NCI-H187 (cell line): ENCODE measurements at regions not wholly inside any gene's neighbourhood (a gene's known extent, or its start where the extent isn't known, plus 50 kb on each side); places are given as distances from the start of the nearest gene placed in this dataset.
"Not testable (repeated sequence)": the region's sequence is repeated elsewhere in the genome, so short reads cannot be mapped to it uniquely, and the experiment has no call there.

Experiments used
- DNase-seq, 2 experiments: peaks; one replicate each; lab custom pipeline; 2025; lab: John Stamatoyannopoulos, UW

DNA sequence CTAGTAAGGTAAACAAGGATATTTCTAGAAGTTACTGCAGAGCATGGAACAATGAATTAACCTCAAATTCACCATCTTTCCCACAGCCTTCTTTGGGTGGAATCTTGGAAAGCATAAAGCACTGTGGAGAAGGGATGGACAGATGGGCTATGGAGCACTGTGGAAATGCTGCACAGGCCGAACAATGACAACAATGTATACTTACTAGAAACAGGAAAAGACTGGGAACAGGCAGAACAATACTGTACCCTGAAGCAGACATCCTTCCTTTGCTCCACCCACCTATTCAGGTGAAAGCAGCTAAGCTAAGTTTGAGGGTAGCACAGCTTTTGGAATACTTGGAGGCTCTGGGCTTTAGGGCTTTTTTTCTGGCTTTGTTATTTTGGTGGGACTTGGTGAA lies 250.6 kb upstream of the KLF8 start:
- no peak for DNase-seq

DNA sequence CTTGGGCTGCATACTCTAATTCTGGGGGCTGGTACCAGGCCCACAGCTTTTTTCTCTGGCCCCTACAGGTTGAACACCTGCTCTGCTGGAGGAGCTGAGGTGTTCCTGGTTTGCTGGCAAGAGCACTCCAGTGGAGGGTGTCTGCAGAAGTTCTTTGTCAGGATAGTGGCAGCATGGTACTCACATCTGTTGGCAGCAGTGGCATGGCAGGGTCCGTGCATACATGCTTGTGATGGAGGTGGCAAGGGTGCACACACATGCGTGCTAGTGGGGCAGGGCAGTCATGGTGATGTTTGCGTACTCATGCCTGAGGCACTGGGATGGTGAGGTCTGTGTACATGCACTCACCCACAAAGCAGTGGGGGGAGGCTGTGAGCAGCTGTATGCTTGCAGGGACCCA lies 235.5 kb upstream of the KLF8 start:
- DNase-seq, result no peak

DNA sequence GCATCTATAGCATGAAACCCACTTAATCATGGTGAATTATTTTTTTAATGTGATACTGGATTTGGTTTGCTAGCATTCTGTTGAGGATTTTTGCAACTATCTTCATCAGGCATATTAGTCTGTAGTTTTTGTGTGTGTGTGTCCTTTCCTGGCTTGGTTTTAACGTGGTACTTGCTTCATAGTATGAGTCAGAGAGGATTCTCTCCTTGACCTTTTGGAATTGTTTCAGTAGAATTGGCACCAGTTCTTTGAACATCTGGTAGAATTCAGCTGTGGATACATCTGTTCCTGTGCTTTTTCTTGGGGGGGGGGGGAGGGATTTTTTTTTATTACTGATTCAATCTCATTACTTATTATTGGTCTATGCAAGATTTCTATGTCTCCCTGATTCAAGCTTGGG lies 232.0 kb upstream of the KLF8 start:
- no peak for DNase-seq

DNA sequence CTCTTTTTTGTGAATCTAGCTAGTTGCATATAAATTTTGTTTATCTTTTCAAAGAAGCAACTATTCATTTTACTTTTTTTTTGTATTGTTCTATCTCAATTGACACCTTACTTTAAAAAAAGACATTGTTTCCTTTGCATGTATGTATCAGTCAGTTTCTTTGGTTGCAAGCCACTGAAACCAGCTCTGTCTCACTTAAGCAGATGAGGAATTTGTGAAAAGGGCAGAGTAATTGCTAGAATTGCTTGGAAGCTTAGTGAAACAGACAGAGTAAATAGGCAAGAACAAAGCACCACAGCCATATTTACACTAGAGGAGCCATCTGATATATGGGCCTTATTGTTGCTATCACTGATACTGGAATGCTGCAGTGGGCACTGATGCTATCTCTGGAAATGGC lies 231.4 kb upstream of the KLF8 start:
- DNase-seq, result no peak

DNA sequence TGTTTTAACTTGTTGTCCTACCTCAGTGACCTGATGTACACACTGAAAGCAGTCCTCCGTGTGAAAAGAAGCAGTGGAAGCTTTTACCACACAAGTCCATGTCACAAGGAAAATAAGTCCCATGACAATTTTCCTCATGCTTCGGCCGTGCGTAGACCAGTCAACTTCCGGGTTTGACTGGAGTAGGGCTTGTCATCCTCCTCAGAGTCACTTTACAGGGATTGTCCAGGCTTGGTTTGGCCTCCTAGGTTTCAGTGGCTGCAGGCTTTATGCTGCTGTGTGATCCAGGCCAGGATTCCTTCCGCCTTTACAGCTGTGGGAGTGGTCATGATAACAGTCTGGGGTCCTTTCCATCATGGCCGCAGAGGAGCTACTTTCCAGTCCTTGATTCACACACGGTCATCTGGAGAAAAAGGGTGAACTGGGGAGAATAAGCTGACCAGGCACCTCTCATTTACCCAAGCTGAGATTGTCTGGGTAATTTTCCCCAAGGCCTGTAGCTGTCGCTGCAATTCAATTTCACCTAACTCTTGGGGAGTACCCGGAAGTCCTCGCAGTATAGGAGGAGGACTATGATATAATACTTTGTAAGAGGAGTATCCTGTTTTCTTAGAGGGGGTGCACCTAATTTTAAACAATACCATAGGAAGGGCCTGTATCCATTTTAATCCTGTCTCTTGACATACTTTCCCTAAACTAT lies 206.1 kb upstream of the KLF8 start:
- no peak for DNase-seq

DNA sequence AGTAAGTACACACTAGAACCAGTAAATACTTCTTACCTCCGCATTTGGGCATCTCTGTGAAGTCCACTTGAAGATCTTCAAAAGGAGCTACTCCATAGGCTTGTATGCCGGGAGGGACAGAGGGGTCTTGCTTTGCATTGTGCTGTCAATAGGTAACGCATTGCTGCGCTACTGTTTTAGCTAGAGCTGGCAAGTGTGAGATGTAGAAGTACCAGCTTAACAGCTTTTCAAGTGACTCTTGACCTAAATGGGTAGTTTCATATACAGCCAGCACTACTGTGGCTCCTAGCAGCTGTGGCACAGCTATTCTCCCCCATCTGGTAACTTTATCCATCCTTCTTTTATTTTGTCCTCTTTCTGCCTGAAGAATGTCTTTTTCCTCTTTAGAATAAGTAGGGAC lies 205.3 kb upstream of the KLF8 start:
- peak in 1 of 2 experiments; percentile 7 for DNase-seq

DNA sequence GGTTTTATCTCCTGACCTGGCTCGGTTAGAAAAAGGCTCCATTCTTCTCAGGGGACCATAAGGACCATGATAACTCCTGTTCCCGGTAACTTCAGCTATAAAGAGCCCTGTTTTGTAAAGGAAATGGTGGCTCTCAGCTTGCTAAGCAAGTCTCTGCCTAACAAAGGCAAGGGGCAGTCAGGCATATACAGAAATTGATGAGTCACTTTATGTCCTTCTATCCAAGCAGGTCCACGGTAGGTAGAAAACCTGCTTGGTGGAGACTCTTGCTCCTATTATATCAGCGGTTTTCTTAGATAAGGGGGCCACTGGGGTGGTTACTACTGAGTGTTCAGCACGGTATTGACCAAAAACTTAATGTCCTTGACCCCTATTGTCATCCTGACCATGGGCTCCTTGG lies 203.0 kb upstream of the KLF8 start:
- no peak for DNase-seq

DNA sequence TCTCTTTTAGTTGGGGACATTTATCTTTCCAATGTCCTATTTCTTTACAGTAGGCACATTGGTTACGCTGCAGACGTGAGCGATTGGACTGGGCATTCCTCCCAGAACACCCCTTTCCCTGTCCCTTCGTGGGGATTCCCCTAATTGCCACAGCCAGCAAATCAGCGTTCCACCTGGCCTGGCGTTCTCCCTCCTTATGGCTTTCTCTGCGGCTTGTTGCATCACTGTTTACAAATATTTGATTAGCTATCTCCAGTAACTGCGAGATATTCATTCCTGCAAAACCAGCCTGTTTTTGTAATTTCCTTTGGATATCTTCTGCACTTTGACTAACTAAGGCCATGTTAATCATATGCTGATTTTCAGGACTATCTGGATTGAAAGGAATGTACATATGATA lies 202.5 kb upstream of the KLF8 start:
- no peak for DNase-seq

DNA sequence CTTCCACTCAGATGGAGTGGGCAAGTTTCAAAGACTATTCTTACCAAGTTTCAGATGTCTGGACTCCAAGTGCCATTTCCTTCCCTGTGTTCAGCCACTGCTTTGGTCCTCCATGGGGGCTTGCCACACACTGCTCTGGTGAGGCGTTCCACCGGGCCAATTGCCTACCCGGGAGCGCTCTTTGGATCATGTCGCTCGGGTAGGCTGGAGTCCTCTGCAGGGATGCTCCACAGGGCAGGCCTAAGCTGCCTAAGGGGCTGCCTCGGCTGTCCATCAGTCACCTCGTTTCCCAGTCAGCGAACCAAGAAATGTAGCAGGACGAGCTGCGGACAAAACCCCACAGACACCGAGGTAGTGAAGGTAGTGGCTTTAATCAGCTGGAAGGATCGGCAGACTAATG lies 200.7 kb upstream of the KLF8 start:
- no peak for DNase-seq

DNA sequence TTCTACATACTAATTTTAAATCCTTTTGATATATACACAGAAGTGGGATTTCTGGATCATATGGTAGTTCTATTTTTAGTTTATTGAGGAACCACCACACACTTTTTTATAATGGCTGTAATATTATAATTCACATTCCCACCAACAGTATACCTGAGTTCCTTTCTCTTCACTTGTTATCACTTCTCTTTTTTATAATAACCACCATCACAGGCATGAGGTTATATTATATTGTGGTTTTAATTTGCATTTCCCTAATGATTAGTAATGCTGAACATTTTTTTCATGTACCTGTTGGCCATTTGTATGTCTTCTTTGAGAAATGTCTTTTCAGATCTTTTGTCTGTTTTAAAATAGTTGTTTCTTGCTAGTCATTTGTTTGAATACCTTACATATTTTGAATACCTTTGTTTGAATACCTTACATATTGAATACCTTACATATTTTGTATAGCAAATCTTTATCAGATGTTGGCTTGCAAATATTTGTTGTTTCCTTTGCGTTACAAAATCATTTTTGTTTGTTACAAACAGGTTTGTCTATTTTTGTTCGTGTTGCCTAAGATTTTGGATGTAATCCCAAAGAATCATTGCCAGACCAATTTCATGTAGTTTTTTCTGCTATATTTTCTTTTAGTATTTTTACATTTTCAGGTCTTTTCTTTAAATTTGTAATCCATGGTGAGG lies 198.5 kb upstream of the KLF8 start:
- no peak for DNase-seq

DNA sequence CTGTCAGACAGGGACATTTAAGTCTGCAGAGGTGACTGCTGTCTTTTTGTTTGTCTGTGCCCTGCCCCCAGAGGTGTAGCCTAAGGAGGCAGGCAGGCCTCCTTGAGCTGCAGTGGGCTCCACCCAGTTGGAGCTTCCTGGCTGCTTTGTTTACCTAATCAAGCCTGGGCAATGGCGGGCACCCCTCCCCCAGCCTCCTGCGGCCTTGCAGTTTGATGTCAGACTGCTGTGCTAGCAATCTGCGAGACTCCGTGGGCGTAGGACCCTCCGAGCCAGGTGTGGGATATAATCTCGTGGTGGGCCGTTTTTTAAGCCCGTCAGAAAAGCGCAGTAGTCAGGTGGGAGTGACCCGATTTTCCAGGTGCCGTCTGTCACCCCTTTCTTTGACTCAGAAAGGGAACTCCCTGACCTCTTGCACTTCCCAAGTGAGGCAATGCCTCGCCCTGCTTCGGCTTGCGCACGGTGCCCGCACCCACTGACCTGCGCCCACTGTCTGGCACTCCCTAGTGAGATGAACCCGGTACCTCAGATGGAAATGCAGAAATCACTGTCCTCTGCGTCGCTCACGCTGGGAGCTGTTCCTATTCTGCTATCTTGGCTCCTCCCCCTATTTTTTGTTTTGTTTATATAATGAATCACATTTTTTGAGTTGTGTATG lies 179.4 kb upstream of the KLF8 start:
- not testable (repeated sequence) for DNase-seq

DNA sequence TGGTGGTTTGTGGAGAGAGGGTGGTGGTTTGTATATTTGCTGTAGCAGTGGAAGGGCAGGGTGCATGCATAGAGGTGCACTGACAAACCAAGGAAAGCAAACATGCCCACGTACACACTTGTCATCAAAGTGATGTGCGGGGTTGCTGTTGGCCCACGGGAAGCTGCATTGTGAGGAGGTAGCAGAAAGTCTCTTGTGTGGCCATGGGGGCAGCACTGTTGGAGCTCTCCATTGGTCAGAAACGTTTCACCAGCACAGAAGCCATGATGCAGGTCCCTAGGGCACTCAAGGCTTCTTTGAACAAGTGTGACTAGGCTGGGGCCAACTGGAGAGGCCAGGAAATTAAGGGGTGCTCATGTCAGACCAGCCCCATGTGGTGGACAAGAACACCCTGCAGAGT lies 174.8 kb upstream of the KLF8 start:
- DNase-seq, result no peak

DNA sequence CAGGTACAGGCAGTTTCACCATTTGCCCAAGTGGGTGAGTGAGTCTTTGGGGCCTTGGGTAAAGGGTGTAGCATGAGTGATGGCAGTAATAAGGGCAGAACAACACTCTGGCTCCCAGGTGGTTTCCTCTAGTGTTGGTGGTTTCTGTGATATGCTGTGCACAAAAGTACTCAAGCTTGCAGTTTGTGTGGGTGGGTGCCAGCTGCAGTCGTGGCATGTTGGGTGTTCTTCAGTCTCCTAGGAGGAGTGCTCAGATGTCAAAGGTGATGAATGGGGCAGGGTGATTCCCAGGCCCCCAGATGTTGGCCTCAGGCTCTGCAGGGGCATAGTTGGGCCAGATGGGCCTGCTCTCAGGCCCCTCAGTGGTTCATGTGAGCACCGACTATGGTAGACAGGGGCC lies 166.1 kb upstream of the KLF8 start:
- DNase-seq, result no peak

DNA sequence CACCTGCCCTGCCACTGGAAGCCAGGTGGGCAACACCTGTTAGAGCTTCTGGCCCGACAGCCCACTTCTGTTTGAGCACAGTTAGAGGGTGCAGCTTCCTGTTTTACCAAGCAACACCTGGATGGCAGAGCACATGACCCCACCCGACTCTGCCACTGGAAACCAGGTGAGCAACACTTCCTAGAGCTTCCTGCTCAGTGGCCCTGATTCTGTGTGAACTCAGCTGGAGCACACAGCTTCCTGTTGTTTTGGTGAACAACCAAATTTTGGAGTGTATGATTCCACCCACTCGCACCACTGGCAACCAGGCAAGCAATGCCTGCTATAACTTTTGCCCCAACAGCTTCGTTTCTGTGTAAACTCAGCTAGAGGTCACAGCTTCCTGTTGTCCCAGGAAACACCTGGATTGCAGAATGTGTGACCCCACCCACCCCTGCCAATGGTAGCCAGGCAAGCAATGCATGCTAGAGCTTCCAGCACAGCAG lies 163.8 kb upstream of the KLF8 start:
- DNase-seq, result no peak

DNA sequence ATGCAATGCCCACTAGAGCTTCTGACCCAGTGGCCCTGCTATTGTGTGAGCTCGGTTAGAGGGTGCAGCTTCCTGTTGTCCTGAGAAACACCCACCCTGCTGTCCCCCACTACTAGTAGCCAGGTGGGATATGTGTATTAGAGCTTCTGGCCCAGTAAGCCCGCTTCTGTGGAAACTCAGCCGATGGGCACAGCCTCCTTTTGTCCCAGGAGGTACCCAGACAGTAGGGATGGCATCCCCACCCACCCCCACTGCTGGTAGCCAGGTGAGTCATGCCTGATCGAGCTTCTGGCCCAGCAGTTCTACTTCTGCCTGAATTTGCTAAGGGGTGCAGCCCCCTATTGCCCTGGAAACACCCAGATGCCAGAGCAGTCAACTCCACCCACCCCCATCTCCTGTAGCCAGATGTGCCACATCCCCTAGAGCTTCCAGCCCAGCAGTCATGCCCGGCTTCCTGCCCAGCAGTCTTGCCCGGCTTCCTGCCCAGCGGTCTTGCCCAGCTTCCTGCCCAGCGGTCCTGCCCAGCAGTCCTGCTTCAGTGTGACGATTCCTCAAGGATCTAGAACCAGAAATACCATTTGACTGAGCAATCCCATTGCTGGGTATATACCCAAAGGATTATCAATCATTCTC lies 162.7 kb upstream of the KLF8 start:
- no peak for DNase-seq

DNA sequence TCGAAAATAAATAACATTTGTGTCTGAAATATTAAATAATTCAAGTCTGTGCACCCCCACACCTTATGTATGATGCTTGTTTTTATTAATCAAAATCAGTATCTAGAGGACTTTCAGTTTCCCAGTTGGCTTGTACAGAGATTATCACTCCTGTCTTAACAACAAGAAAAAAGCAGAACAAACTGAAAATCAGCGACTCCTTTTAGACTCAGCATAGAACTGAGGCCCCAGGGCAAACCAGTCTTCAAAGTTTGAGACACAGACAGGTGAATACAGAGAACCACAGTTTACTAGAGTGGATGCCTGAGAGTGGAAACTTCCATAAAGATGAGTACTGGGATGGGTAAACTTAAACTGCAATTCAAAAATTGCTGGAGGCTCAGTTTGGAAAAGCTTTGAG lies 142.8 kb upstream of the KLF8 start:
- DNase-seq, result no peak

DNA sequence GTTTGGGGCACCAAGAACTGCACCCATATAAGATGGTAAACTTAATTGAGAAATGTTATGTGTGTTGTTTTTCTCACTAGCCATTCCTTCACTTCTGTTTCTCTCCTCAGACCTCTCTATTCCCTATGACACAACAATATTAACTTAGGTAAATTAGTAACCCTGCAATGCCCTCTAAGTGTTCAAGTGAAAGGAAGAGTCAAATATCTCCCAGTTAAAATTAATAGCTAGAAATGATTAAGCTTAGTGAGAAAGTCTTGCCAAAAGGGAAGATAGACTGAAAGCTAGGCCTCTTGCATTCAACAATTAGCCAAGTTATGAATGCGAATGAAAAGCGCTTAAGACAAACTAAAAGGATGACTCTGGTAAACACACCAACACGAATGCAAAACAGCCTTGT lies 132.9 kb upstream of the KLF8 start:
- no peak for DNase-seq

DNA sequence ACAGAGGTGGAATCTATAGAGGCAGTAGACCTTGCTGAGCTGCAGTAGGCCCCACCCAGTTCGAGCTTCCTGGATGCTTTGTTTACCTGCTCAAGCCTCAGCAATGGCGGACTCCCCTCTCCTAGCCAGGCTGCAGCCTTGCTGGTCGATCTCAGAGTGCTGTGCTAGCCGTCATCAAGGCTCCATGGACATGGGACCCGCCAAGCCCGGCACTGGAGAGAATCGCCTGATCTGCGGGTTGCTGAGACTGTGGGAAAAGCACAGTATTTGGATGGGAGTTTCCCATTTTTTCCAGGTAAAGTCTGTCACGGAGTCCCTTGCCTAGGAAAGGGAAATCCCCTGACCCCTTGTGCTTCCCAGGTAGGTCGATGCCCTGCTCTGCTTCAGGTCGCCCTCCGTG lies 124.8 kb upstream of the KLF8 start:
- DNase-seq, result peak in 1 of 2 experiments; percentile 0

DNA sequence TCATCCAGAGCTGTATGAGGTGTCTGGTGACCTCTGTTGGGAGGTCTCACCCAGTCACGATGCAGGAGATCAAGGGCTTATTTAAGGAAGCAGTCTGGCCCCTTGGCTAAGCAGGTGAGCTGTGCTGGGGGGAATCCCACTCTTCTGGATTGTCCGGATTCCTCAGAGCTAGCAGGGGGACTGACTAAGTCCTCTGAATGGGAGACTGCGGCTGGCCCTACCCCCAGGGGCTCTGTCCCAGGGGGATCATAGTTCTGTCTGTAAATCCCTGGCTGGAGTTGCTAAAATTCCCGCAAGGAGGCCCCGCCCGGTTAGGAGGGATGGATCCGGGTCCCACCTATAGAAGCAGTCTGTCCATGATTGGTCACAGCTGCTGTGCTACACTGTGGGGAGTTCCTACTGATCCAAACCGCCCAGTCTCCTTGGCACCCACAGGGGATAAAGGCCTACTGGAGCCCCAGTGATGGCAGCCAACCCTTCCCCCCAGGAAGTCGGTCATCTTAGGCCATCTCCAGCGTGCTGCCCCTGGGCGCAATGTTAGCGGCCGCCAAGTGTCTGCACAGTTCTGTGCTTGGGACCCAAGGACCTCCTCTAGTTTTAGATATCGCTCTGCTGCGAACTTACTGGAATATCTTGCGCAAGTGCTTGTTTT lies 118.2 kb upstream of the KLF8 start:
- DNase-seq, result no peak

DNA sequence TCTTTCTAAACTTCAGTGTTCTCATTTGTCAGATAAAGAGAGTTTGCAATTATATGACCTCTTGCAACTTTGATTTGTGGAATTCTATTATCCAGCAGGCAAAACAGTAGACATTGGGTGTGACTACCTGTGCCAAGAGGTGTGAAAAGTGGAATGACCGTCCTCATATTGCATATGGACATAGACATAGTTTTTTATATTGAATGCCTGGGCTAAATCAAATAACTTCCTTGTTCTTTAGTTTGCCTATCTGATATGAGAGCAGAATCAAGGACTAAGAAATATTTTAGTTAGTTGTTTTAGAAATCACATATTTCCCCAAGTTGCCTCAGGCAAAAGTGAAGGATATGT lies 117.7 kb upstream of the KLF8 start:
- DNase-seq, result no peak

DNA sequence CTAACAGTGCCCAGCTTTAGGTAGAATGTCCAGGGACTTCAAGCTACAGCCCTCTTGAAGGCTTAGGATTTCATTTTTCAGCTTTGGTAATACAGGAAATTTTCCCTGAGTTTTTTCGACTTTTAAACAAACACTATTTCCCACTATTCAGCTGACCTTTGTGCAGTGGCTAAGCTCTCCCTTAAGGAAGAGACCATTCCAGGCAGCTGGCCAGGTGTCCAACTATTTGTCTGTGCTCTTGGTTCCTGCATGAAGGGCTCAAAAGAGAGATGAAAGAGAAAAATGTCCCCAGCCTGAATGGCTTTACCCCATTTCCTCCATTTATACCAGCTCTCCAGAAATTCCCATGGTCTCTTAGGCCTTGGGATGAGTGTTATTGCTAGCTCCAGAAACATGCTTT lies 111.9 kb upstream of the KLF8 start:
- DNase-seq, result no peak

DNA sequence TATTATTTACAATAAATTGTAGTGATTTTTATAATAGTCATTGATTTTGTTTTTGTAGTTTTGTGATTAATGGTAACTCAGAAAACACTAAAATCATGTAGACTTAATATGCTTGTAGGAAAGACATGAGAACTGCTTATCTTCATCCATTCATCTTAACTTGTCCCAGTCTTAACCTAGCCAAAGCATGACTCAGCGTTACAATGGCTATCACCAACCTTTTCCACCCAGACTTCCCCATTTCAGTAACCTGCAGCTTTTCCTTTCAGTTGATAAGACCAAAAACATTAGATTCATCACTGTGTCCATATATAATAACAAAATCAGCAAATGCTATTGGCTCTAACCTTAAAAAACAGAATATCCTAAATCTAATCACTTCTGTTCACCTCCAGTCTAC lies 106.2 kb upstream of the KLF8 start:
- no peak for DNase-seq

DNA sequence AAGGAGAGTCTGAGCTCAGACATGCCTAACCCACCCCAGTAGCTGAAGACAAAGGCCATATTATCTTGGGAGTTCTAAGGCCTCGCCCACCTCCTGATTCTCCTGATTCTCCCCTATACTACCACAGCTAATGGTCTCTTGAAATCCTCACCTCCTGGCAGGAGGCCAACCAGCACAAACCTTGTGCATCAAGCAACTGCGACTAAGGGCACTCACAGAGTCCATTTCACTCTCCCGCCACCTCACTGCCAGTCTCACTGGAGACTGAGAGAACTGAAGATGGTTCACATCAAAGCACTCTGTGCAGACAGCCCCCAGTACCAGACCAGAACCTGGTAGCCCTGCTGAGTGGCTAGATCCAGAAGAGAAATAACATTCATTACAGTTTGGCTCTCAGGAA lies 102.1 kb upstream of the KLF8 start:
- DNase-seq, result no peak
